AG08395 (cell line): ENCODE measurements at regions not wholly inside any gene's neighbourhood (a gene's known extent, or its start where the extent isn't known, plus 50 kb on each side); places are given as distances from the start of the nearest gene placed in this dataset.
A peak's percentile ranks its signal among the peaks of the same experiment; 100 is the strongest.
"Not testable (repeated sequence)": the region's sequence is repeated elsewhere in the genome, so short reads cannot be mapped to it uniquely, and the experiment has no call there.

Experiments used
- DNase-seq: peaks from one replicate; pipeline ENCODE4 v3.0.0; 2012; ENCODE audit warnings: mixed read lengths, low spot score

DNA sequence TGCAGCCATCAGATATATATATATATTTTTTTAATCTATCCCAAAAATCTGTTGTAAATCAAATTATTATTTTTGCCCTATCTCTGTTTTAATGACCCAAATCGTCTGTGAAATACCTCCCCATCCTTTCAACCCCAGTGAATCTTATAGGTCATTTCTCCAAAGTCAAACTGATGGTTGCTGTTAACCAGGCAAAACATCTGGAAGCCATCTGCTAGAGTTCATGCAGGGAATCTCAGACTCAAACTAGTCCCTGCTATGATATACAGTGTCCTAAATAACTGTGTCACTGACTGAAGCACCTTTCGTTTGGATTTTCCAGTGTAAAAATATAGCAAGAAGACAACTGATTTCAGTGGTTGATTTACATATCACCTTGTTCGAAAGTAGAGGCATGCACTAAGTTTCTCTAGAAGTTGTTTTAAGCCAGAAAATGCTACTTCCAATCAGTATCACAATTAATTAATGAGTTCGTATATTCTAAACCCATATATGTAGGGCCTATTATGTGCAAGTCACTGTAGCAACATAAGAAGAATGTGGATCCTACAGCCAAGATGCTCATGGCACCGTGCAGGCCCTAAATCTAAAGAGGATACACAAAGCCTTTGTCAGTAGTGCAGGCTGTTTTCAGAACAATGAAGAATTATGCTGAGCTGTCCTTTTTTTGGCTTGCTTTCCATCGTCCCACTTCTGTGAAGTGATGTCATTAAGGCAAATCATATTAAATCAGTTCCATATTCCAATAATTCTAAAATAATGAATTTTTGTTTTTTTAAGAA lies 566.0 kb downstream of the STK39 start:
- no peak for DNase-seq

DNA sequence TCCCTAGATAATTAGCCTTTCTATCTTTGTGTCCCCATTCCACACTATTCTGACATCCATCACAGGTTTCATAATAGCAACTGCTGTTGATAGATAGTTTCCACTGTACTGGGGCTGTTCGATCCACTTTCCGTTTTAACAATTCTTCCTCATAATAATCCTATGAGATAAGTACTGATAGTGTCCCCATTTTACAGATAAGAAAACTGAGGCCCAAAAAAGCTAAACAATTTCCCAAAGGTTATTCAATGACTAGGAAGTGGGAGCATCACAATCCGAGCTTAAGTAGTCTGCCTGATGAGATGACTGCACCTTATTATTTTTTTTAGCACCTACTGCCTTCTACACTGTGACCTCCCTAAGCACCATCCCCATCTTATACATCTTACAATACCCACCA lies 569.2 kb downstream of the STK39 start:
- no peak for DNase-seq

DNA sequence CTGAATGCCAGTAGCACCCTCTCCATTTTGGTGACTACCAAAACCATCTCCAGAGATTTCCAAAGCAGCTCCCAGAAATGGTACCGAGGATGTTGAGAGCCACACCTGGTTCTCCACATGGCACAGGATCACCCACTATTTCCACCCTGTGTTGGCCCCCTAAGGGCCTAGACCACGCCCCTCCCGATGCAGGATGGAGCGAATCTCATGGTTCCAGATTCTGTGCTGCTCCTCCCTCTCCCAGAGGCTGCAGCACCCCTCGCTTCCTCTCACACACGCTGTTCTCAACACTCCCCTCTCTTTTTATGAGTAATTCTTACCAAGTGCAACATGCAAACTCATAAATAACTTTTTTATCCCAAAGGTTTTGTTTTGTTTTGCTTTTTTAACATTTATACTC lies 571.5 kb downstream of the STK39 start:
- no peak for DNase-seq

DNA sequence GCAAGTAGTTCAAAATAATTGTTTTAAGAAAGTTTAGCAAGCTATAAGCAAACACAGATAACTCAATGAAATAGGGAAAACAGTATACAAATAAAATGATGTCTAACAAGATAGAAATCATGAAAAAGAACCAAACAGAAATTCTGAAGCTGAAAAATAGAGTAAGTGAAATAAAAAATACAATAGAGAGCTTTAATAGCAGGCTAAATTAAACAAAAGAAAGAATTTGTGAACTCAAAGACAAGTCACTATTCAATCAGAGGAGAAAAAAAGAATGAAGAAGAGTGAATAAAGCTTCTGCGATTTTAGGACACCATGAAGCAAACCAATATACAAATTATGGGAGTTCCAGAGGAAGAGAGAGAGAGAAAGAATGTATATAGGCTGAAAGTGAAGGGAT lies 576.8 kb downstream of the STK39 start:
- DNase-seq, result no peak

DNA sequence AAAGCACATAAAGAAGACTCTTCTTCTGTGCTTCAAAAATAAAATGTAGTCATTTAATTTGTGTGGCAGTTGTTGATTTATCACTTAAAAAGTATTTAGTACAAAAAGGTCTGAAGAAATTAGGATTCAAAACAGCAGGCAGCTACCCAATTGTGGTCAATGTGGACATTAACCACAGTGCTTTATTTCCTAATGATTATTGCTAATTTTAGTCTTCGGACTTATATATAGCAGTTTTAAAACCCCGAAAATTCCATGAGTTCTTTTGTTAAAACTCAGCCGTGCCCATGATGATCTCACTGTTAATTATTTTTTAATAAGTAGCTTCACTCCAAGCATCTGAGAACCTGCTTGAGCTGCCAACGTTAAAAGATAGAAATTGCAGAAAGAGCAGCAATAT lies 594.3 kb downstream of the STK39 start:
- no peak for DNase-seq

DNA sequence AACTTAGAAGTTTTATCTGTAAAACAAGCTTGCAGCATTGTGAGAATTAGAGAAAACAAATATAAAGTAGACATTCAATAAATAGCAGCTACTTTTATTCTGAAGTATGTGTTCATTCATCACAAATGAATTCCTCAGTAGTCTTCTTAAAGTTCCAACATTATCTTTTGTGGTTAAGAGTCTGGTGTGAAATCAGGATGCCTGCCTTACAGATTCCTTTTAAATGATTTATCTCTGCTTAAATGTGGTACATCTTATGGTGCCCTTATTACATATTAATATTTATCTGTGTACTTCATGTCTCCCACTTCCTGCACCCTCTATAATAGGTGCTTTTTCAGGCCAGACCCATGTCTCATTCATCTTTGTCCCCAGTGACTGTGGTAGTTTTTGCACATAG lies 595.0 kb downstream of the STK39 start:
- no peak for DNase-seq

DNA sequence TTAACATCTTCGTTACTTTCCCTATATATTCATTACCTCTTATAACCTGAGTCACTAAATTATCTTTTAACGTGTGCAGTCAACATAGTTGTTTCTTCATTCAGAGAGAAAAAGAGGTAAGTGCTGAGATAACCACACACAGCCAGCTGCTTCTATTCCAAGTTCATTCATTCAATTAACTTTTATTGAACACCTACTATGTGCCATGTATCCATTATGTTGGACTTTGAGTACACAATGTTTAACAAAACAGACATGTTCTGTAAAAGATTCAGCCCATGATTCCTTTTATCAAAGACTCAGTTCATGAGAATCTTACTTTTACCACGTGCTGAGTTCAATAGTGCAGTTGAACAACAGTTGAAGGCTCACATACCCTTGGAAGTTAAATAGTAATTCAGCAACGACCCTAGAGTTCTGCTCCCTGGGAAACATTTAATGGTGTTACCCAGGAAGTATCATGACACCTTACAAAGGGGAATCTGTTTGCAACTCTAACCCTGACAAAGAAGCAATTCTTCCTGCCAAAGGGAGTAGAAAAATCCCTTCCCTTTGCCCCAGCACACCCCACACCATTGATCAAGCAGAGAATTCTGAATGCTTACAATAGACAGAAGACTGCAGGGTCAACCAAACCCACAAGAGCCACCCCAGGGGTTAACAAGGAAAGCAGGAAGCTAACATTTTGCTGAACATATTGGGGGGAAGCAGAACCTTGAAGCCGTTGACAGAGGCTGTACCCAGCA lies 595.8 kb downstream of the STK39 start:
- DNase-seq, result peak; percentile 1

DNA sequence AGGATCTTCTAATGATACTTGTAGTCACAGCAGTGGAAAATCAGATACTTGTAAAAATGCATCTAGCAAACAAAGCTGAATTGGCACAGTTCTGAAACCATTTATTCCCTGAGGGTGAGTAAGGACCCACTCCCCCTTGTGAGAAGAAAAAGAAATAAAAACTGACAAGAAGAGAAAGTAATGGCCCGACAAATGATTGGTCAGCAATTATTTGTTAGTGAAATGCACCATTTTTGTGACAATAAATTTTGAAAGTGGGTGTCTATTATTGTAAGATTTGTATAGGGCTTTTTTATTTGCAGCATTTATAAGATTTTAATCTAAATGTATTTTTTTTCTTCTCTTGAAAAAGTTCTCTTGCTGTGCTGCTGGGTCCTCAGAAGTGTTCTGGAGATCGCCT lies 600.8 kb downstream of the STK39 start:
- DNase-seq, result no peak

DNA sequence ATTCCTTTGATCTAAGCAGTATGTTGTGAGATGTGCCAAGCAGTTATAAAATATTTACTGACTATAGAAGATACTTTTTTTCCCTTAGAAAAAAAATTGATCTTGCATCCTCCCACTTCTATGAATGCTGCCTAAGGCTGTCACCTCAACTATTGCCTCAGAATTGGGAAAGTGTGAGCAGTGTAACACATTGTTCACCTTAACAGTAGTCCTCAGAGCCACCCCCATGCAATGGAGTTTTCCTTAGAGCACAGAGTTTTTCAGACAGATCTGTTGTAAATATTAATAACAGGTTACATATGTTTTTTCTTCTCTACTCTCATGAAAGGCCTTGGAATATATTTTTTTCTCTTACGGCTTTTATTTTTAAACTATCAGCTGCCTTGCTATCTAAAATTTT lies 607.3 kb downstream of the STK39 start:
- no peak for DNase-seq

DNA sequence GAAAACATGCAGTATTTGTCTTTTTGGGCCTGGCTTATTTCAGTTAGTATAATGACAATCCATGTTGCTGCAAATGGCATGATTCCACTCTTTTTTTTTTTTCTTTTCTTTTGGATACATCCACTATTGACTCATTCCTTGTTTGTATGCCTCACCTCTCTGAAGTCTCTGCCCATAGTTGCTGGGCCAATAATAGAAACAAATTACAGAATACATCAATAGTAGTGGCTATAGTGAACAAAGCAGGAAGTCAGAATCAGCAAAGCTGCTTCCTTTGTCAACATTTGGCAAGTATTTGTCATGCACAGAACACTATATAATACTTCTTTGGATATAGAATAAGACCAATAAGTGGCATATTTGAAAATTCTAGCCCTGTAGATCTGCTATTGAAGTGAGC lies 609.7 kb downstream of the STK39 start:
- no peak for DNase-seq

DNA sequence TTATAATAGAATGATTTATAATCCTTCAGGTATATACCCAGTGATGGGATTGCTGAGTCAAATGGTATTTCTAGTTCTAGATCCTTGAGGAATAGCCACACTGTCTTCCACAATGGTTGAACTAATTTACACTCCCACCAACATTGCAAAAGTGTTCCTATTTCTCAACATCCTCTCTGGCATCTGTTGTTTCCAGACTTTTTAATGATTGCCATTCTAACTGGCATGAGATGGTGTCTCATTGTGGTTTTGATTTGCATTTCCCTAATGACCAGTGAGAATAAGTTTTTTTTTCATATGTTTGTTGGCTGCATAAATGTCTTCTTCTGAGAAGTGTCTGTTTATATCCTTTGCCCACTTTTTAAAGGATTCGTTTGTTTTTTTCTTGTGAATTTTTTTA lies 615.1 kb downstream of the STK39 start:
- not testable (repeated sequence) for DNase-seq

DNA sequence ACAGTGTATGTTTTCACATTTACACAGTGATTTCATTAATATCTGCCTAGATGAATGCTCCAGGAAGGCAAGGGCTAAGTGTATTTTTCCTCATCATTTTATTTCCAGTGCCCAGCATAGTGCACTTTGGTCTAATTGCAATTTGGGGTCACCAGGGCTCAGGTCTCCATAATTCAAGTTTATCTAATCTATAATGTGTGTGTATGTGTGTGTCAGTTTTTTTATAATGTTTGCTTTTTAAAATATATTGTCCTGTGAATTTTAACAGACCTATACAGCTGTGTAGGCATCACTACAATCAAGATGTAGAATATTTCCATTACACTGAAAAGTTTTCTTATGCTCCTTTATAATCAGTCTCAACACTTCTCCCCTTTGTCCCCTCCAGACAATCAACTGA lies 620.4 kb downstream of the STK39 start:
- DNase-seq, result no peak

DNA sequence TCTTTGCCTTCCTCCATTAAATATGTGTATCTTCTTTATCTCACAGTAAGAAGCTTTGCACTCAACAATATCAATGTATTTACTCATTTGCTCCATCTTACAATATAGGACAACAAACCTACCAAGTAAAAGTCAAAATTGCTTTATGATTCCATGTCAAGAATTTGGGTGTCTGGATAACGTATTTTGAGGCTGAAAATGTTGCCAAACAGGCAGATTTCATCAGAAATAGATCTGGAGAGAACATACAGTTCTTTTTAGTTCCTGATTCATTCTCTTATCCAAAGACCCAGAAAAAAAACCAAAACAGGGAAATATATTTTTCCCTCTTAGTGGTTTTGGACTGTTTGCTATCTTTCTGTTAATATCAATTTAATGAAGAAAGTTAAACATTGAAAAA lies 621.1 kb downstream of the STK39 start:
- DNase-seq, result no peak

DNA sequence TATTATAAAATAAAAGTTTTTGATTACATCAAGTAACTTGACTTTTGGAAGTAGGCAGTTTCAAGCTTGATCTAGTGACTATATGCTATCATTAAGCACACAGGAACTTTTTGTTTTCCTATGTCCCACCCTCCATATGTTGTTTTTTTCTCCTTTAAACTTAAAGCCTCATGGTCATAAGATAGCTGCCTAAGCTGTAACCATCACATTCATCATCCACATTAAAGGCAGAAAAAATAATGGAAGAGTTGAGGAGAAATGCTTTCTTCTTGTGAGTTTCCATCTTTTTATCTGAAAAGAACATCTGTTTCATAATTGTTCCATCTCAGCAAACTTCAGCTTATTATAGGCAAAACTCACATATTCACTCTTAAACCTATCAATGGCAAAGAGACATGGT lies 630.4 kb downstream of the STK39 start:
- DNase-seq, result no peak

DNA sequence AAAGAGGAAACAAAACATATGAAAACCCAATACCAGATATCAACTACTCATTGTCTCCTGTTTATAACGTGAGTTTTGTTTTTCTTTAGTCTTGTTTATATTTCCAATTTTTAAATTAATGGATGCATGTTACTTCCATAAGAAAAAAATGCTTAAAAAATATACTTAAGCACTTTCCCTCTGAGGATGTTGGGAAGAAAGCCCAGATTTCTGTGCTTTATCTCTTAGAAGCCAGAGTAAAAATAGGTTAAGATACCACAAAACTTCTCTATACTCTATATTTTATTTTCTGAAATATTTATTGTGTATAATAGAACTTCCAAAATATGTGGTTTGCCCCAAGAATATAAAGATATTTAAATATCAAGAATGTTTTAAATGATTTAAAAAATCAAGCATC lies 633.9 kb downstream of the STK39 start:
- no peak for DNase-seq

DNA sequence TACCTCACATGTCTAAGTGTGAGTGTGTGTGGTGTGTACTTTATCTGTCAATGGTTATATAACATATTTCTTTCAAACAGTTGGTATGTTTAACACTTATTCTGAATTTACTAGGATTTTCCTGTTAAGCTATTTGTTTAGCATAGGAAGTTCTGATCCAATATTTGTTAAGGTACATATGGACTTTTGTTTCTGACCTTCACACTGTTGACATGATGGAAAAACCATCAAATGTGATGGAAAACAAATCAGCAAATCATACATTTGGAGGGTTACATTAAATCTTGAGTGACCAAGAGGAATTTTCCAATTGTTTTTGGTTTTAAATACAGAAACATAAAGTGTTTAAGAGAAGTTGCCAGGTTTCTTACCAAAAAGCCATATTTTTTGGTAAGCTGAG lies 638.9 kb downstream of the STK39 start:
- no peak for DNase-seq

DNA sequence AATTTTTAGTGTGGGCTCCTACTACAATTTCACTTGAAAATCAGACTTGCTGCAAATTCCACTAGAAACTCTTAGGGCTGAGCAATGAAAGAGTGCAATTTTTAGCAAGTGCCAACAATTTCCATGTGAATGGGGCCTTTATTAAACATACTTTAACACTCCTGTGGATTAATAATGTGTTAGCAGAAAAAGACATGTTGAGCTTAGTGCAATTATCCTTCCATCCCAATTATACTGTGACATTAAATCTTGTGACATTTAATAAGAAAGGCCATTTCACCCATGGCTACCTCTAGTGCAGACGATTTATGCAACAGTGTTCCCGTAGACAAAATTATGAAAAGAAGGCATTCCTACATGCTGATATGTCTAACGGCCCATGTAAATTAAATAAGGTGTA lies 639.7 kb downstream of the STK39 start:
- DNase-seq, result no peak

DNA sequence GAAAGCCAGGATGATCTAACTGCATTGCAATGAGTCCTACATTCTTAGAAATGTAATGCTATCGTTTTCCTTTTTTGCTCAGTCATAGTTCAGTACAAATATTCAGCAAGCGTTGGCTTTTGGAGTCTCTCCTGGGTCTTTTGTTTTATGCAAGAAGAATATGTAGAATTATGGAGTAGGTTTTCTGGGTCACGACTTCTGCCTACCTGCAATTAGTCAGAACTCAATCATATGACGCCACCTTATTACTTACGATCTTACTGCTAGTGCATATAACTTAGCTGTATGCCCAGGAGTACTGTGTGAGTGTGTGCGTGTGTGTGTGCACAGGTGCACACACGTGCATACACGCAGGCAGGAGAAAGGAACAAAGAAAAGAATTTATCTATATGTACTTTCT lies 640.2 kb downstream of the STK39 start:
- no peak for DNase-seq

DNA sequence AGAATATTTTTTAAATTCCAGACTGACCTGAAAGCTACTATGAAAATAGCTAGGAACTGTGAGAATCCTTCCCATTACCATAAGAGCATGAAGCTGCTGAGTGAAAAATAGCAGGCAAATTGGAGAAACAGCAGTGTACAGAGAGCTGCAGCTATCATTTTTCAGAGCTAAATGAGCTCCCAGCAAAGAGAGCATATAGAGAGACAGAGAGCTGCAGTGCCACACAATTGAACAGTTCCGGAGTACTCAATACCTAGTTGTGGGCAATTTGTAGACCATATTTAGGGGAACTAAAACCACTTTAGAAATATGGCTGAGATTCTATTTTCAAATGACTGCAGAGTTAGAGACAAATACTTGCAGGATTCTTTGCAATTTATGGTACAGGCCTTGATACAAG lies 645.3 kb downstream of the STK39 start:
- DNase-seq, result no peak

DNA sequence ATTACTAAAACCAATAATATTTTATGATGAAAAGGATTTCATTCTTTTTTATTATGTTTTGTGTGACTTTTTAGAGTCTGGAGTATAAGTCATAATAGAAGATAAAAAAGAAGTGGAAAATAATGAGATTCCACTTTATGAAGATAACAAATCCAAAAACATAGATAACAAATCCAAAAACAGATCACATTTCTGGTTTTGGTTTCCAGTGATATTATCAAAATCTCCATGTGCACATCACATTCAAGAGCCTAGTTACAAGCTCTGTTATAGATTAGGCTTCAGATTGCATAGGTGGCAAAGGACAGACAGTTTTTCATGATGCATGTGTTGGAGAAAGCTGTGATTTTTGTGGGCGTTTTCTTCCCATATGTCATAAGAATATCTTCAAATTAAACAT lies 648.2 kb downstream of the STK39 start:
- DNase-seq, result no peak

DNA sequence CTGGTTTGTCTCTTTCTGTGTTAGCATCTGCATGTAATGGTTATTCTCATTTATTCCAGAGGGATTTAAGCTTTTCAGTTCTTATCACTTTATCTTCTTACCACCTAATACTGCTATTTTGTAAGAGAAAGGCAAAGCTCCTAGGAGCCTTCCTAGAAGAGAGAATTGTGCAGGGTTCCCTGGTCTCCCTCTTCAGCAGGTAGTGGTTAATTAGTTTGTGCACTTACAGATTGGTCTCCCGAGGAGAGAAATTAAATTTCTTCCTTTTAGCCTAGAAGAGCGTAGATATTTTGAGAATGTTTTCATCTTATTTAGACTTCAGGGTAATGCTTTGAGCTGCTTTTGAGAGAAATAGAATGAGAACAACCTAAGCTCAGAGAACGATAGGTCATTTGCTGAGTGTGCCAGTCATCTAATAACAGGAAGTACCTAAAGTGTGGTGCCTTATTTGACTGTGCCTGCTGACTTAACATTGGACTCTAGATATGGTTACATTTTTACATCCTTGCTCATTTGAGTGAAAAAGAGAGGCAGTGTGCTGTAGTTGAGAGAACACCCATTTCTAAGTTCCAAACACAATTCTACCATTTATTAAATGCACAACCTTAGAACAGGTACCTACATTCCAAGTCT lies 651.4 kb downstream of the STK39 start:
- DNase-seq, result no peak

DNA sequence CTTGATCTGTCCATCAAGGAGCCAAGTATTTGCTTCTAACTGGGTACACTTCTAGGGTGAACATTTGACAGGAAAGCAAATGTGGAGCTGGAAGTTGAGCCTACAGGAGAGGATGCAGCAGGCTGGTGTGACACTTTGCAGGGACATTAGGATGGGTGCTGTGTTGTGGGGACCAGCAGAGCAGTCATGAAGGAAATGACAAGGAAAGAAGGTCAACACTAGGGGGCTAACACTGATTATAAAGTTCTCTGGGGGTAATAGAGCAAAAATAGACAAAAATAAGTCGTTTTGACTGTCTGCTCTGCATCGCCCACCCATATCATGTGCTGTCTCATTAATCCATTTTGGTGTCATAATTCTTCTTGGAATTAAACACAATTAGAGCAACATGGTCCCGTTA lies 652.4 kb downstream of the STK39 start:
- no peak for DNase-seq

DNA sequence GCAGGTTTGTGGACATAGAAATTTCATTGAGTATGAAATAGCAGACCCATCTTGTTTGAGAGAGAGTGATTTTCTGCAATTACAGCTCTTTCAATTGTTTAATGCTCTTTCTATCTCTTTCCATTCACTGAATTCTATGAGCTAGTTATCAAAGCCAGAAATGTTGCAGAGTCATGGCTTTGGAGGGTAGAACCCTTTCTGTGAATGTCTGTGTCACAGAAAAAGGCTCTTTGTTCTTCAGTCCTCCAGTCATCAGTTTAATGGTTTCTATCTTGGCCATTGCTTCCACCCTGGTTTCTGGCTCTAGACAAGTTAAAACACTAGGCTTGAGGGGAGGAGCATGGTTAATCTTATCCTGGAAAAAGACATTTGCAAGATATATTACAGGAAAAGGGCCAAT lies 655.0 kb downstream of the STK39 start:
- no peak for DNase-seq
